ENCODE measurements at regions not wholly inside any gene's neighbourhood (a gene's known extent, or its start where the extent isn't known, plus 50 kb on each side); places are given as distances from the start of the nearest gene placed in this dataset.
"Not testable (repeated sequence)": the region's sequence is repeated elsewhere in the genome, so short reads cannot be mapped to it uniquely, and the experiment has no call there.

GRCh38 chr12:131624756-131625501, 86.0 kb upstream of the SFSWAP start:
- not testable (repeated sequence) for DNase-seq

- not testable (repeated sequence) for DNase-seq
Measured at GRCh38 chr12:131625966-131626722, 84.7 kb upstream of the SFSWAP start.

GRCh38 chr12:131627151-131628022, 83.5 kb upstream of the SFSWAP start:
- not testable (repeated sequence) for DNase-seq

GRCh38 chr12:131628023-131628740, 82.7 kb upstream of the SFSWAP start:
- no peak for DNase-seq

- no peak for DNase-seq
Measured at GRCh38 chr12:131628766-131629448, 82.0 kb upstream of the SFSWAP start.

GRCh38 chr12:131631230-131631629, 79.7 kb upstream of the SFSWAP start:
- no peak for DNase-seq

GRCh38 chr12:131631889-131632651, 78.8 kb upstream of the SFSWAP start:
- not testable (repeated sequence) for DNase-seq

- not testable (repeated sequence) for DNase-seq
Measured at GRCh38 chr12:131632652-131633023, 78.3 kb upstream of the SFSWAP start.

- DNase-seq, result not testable (repeated sequence)
Measured at GRCh38 chr12:131633610-131634009, 77.3 kb upstream of the SFSWAP start.

GRCh38 chr12:131634037-131634436, 76.9 kb upstream of the SFSWAP start:
- DNase-seq, result no peak

- DNase-seq, result not testable (repeated sequence)
Measured at GRCh38 chr12:131635012-131635411, 75.9 kb upstream of the SFSWAP start.

- no peak for DNase-seq
Measured at GRCh38 chr12:131635491-131636122, 75.3 kb upstream of the SFSWAP start.

- DNase-seq, result no peak
Measured at GRCh38 chr12:131636266-131636665, 74.6 kb upstream of the SFSWAP start.

GRCh38 chr12:131636940-131637750, 73.7 kb upstream of the SFSWAP start:
- DNase-seq, result no peak

- no peak for DNase-seq
Measured at GRCh38 chr12:131637986-131638385, 72.9 kb upstream of the SFSWAP start.

GRCh38 chr12:131639270-131639940, 71.5 kb upstream of the SFSWAP start:
- DNase-seq, result no peak

GRCh38 chr12:131640525-131640924, 70.4 kb upstream of the SFSWAP start:
- DNase-seq, result peak; percentile 58

GRCh38 chr12:131641315-131641714, 69.6 kb upstream of the SFSWAP start:
- DNase-seq, result no peak

GRCh38 chr12:131642101-131642540, 68.8 kb upstream of the SFSWAP start:
- no peak for DNase-seq
